Type B pancreatic cell (in vitro differentiated cells): ENCODE measurements at regions not wholly inside any gene's neighbourhood (a gene's known extent, or its start where the extent isn't known, plus 50 kb on each side); places are given as distances from the start of the nearest gene placed in this dataset.

Experiments used
- DNase-seq: peaks from one replicate; pipeline ENCODE4 v3.0.0; 2021; ENCODE audit warnings: mixed read lengths; ENCODE audit not compliant: unreplicated experiment; ENCODE audit errors: extremely low spot score
- H3K27ac Mint-ChIP-seq: 2 replicates; pipeline ENCODE4 v1.8.0; 2021; ENCODE audit warnings: mild to moderate bottlenecking, mixed read lengths
- H3K27me3 Mint-ChIP-seq: 2 replicates; pipeline ENCODE4 v1.8.0; 2021; ENCODE audit warnings: mixed read lengths
- H3K36me3 Mint-ChIP-seq: 2 replicates; pipeline ENCODE4 v1.8.0; 2021; ENCODE audit warnings: mixed read lengths
- H3K4me1 Mint-ChIP-seq: one replicate; pipeline ENCODE4 v1.8.0; 2021; ENCODE audit warnings: mixed read lengths; ENCODE audit not compliant: unreplicated experiment
- H3K4me3 Mint-ChIP-seq: 2 replicates; pipeline ENCODE4 v1.8.0; 2021; ENCODE audit warnings: mild to moderate bottlenecking, mixed read lengths
- H3K9me3 Mint-ChIP-seq: 2 replicates; pipeline ENCODE4 v1.8.0; 2021; ENCODE audit warnings: mixed read lengths
- CTCF ChIP-seq: fragments of 200-600 bp; sonication (generic); conservative IDR thresholded peaks from 2 replicates; pipeline ENCODE4 v1.5.0; 2021; ENCODE audit warnings: antibody characterized with exemption, mild to moderate bottlenecking

GRCh38 chr20:4457566-4458543 is 208.8 kb upstream of the ADRA1D start:
- H3K4me3 Mint-ChIP-seq, result no peak overlapping the region
- no peak for TF ChIP-seq CTCF
- H3K27ac Mint-ChIP-seq, result no peak overlapping the region
- H3K27me3 Mint-ChIP-seq, result no peaks in the 10 kb centered on the region
- no peak for DNase-seq
- H3K4me1 Mint-ChIP-seq, result peaks cover 10% of the 10 kb centered on the region
- H3K9me3 Mint-ChIP-seq, result peaks cover 17% of the 10 kb centered on the region
- H3K36me3 Mint-ChIP-seq, result peaks cover 4% of the 10 kb centered on the region

GRCh38 chr20:4455996-4456395 is 206.9 kb upstream of the ADRA1D start:
- no peak for TF ChIP-seq CTCF
- no peak for DNase-seq
- Mint-ChIP-seq H3K4me1 (peaks cover 14% of the 10 kb centered on the region), H3K27ac (peak overlapping the region; percentile 38), H3K36me3 (peaks cover 4% of the 10 kb centered on the region), H3K27me3 (no peaks in the 10 kb centered on the region), H3K4me3 (peak overlapping the region; percentile 1), H3K9me3 (peaks cover 17% of the 10 kb centered on the region)

- H3K4me1 Mint-ChIP-seq, result peaks cover 18% of the 10 kb centered on the region
- peak overlapping the region; percentile 61 for H3K4me3 Mint-ChIP-seq
- peaks cover 17% of the 10 kb centered on the region for H3K9me3 Mint-ChIP-seq
- peaks cover 4% of the 10 kb centered on the region for H3K36me3 Mint-ChIP-seq
- DNase-seq, result no peak
- H3K27ac Mint-ChIP-seq, result no peak overlapping the region
- TF ChIP-seq CTCF, result no peak
- no peaks in the 10 kb centered on the region for H3K27me3 Mint-ChIP-seq
Measured at GRCh38 chr20:4455301-4455701, 206.2 kb upstream of the ADRA1D start.

- no peak for DNase-seq
- Mint-ChIP-seq H3K9me3 (peaks cover 17% of the 10 kb centered on the region), H3K4me3 (no peak overlapping the region), H3K36me3 (peaks cover 4% of the 10 kb centered on the region), H3K4me1 (peaks cover 20% of the 10 kb centered on the region), H3K27me3 (no peaks in the 10 kb centered on the region), H3K27ac (no peak overlapping the region)
- no peak for TF ChIP-seq CTCF
Measured at GRCh38 chr20:4454111-4454510, 205.0 kb upstream of the ADRA1D start.

- TF ChIP-seq CTCF, result no peak
- peaks cover 20% of the 10 kb centered on the region for H3K4me1 Mint-ChIP-seq
- peaks cover 4% of the 10 kb centered on the region for H3K36me3 Mint-ChIP-seq
- DNase-seq, result no peak
- no peak overlapping the region for H3K4me3 Mint-ChIP-seq
- no peak overlapping the region for H3K27ac Mint-ChIP-seq
- H3K9me3 Mint-ChIP-seq, result peaks cover 10% of the 10 kb centered on the region
- H3K27me3 Mint-ChIP-seq, result no peaks in the 10 kb centered on the region
Measured at GRCh38 chr20:4453359-4453758, 204.3 kb upstream of the ADRA1D start.
